ENCODE measurements at regions not wholly inside any gene's neighbourhood (a gene's known extent, or its start where the extent isn't known, plus 50 kb on each side); places are given as distances from the start of the nearest gene placed in this dataset.

DNA sequence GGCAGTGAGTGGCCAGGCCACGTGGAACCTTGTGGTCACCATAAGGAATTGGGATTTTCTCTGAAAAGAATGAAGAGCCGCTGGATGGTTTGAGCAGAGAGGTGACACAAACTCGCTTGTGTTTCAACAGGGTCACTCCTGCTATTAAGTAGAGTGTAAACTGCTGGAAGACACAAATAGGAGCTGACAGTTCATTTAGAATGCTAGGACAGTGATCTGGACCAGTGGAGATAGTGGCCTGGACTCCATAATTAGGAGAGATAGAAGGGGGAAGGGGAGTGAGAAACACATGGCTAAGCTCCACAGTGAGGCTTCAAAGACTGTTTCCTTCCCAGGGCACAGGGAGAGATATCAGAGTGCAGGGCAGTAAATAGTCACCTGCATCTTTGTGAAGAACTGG is 381.1 kb upstream of the ST6GAL2 start:
- no peak for TF ChIP-seq ZNF416 (CRISPR knock-in tag; IDR thresholded peaks at IDR 0.05)
- no peak for TF ChIP-seq NFYB (CRISPR knock-in tag; conservative IDR thresholded peaks at IDR 0.05; ENCODE audit: low read depth)
- no peak for TF ChIP-seq ZNF532 (CRISPR knock-in tag; IDR thresholded peaks at IDR 0.05; ENCODE audit: borderline replicate concordance)
- no peak for TF ChIP-seq CTCF (IDR thresholded peaks at IDR 0.05)
- TF ChIP-seq NFE2L1 (CRISPR knock-in tag; IDR thresholded peaks at IDR 0.05) = no peak
